ENCODE measurements at regions not wholly inside any gene's neighbourhood (a gene's known extent, or its start where the extent isn't known, plus 50 kb on each side); places are given as distances from the start of the nearest gene placed in this dataset.
"Not testable (repeated sequence)": the region's sequence is repeated elsewhere in the genome, so short reads cannot be mapped to it uniquely, and the experiment has no call there.

DNA sequence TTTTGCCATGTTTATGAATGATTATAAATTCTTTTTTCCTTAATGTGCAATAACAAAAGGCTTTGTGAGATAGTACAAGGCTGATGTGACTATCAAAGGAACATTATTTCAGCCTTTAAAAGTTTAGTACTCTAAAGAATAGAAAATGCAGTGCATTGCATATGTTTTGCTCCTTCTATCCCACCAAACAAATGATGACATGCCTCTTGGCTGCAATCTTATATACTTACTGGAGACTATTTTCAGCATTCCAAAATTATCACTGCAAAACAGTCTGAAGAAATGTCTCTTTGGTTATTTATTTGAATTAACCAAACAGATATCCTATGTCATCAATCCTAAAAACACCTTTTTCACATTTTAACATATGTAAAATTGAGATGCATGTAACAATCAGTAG lies 776.5 kb upstream of the SPRY2 start:
- Mint-ChIP-seq H3K4me3 (no peak overlapping the region), H3K27ac (no peak overlapping the region), H3K9me3 (peaks cover 3% of the 10 kb centered on the region), H3K4me1 (no peaks in the 10 kb centered on the region), H3K27me3 (no peaks in the 10 kb centered on the region), H3K36me3 (ENCODE audit: low read depth) (no peaks in the 10 kb centered on the region)
- CTCF ChIA-PET, result no interaction called here
- TF ChIP-seq CTCF (IDR thresholded peaks at IDR 0.05), result no peak
- intact Hi-C loops (cut with micrococcal nuclease), result no loop called here
- DNase-seq, result no peak
- POLR2A ChIA-PET, result no interaction called here
- no peak for ATAC-seq (ENCODE audit: low read depth)

DNA sequence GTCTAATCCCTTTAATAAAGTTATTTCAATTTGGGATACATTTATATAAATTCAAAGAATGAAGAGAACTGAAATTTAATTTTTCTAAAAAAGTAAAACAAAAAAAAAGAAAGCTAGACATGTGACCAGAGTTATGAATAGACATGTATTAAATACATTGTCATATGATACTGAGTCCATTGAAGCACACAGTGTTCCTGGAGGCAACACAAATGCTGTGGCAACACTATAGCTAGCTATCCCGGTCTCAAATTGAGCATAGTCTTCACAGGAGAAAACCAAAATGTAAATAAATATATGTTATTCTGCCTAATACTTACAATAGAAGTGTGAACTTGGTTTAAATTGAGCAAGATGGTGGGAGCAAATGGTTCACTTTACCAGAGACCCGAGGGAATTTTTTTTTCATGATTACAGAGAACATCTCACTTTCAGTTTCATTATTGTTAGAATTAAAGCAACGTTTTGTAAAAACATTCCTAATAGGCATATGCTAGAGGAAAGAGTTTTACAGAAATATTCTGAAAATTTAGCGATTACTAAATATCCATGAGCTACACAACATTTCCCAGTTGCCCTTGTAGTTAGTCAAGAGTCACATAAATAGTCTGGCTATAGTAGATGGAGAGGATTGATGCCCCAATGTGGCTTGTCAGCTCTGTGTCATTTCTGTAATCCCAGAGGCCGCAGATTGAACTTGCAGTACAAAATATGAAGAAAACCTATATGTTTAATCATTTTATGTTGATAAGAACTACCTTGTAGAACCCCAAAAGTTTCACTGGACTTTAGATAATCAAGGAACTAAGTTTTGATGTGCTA lies 775.7 kb upstream of the SPRY2 start:
- Mint-ChIP-seq H3K4me1 (no peaks in the 10 kb centered on the region), H3K36me3 (ENCODE audit: low read depth) (no peaks in the 10 kb centered on the region), H3K27me3 (no peaks in the 10 kb centered on the region), H3K9me3 (peaks cover 3% of the 10 kb centered on the region), H3K27ac (no peak overlapping the region), H3K4me3 (no peak overlapping the region)
- no peak for TF ChIP-seq CTCF (IDR thresholded peaks at IDR 0.05)
- no peak for ATAC-seq (ENCODE audit: low read depth)
- CTCF ChIA-PET, result no interaction called here
- POLR2A ChIA-PET, result no interaction called here
- DNase-seq, result no peak
- intact Hi-C loops (cut with micrococcal nuclease), result no loop called here

- H3K36me3 Mint-ChIP-seq (ENCODE audit: low read depth), result no peaks in the 10 kb centered on the region
- no peaks in the 10 kb centered on the region for H3K9me3 Mint-ChIP-seq
- no peak for TF ChIP-seq CTCF (IDR thresholded peaks at IDR 0.05)
- CTCF ChIA-PET, result no interaction called here
- H3K4me1 Mint-ChIP-seq, result no peaks in the 10 kb centered on the region
- ATAC-seq (ENCODE audit: low read depth) (no peak), DNase-seq (no peak)
- H3K27ac Mint-ChIP-seq, result no peak overlapping the region
- H3K27me3 Mint-ChIP-seq, result no peaks in the 10 kb centered on the region
- no peak overlapping the region for H3K4me3 Mint-ChIP-seq
- POLR2A ChIA-PET, result no interaction called here
- intact Hi-C loops (cut with micrococcal nuclease), result no loop called here
Observed at GRCh38 chr13:81109026-81109425, 768.1 kb upstream of the SPRY2 start.

- ChIA-PET CTCF (no interaction called here), POLR2A (no interaction called here)
- no peaks in the 10 kb centered on the region for H3K27me3 Mint-ChIP-seq
- H3K36me3 Mint-ChIP-seq (ENCODE audit: low read depth), result no peaks in the 10 kb centered on the region
- no peak for TF ChIP-seq CTCF (IDR thresholded peaks at IDR 0.05)
- H3K27ac Mint-ChIP-seq, result no peak overlapping the region
- intact Hi-C loops (cut with micrococcal nuclease), result no loop called here
- DNase-seq, result no peak
- no peaks in the 10 kb centered on the region for H3K4me1 Mint-ChIP-seq
- no peak overlapping the region for H3K4me3 Mint-ChIP-seq
- no peak for ATAC-seq (ENCODE audit: low read depth)
- H3K9me3 Mint-ChIP-seq, result no peaks in the 10 kb centered on the region
Observed at GRCh38 chr13:81106348-81106747, 765.4 kb upstream of the SPRY2 start.

DNA sequence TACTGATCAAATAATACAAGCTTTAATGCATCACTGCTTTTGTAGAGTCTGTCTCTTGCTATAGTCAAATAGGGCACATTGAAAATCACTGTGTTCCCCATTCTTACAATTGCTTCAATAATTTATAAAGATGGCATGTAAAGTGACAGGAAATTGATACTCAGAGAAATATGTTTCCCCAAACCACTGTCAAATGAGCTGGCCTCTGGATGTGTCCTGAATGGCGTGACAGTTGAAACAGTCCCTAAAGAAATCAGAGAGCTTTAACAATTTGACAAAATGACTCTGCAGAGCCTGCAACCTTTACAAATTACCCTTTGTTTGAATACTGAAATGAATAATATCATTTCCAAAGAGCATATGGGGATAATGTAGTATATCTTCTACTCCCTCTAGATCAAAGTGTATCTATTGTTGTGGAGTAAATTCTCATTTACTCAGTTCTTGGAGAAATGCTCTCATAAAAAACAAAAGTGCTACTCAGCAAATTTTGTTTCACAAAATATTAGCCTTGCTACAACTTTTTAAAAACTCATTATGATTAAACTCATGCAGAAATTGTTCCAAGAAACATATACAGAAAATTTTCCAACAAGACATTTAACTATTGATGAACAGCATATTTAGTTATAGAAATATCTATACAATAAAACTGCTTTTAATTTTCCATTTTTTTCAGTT lies 763.2 kb upstream of the SPRY2 start:
- ChIA-PET POLR2A (no interaction called here), CTCF (no interaction called here)
- DNase-seq (no peak), ATAC-seq (ENCODE audit: low read depth) (no peak)
- Mint-ChIP-seq H3K36me3 (ENCODE audit: low read depth) (no peaks in the 10 kb centered on the region), H3K9me3 (peaks cover 5% of the 10 kb centered on the region), H3K27me3 (no peaks in the 10 kb centered on the region), H3K27ac (no peak overlapping the region), H3K4me3 (no peak overlapping the region), H3K4me1 (no peaks in the 10 kb centered on the region)
- TF ChIP-seq CTCF (IDR thresholded peaks at IDR 0.05), result no peak
- intact Hi-C loops (cut with micrococcal nuclease), result no loop called here

GRCh38 chr13:81102066-81102465 lies 761.1 kb upstream of the SPRY2 start:
- CTCF ChIA-PET; H3K27ac Mint-ChIP-seq; POLR2A ChIA-PET; H3K36me3 Mint-ChIP-seq (ENCODE audit: low read depth); H3K9me3 Mint-ChIP-seq; ATAC-seq (ENCODE audit: low read depth); H3K27me3 Mint-ChIP-seq; H3K4me1 Mint-ChIP-seq; H3K4me3 Mint-ChIP-seq; DNase-seq; intact Hi-C loops (cut with micrococcal nuclease): not testable (repeated sequence)
